CD14-positive monocyte (primary cell): ENCODE measurements at regions not wholly inside any gene's neighbourhood (a gene's known extent, or its start where the extent isn't known, plus 50 kb on each side); places are given as distances from the start of the nearest gene placed in this dataset.

Experiments used
- DNase-seq, 3 donors: peaks; one replicate each; pipeline ENCODE4 v3.0.0-alpha.2; 2011 to 2022
- H2AFZ ChIP-seq: 2 replicates; pipeline ENCODE4 v1.6.0; 2012; ENCODE audit warnings: mild to moderate bottlenecking, low read depth, low read length, inconsistent platforms; ENCODE audit not compliant: insufficient read depth, poor library complexity, severe bottlenecking
- H3K27ac ChIP-seq, 2 donors: 1 replicate in 1 of 2; 2 replicates in 1 of 2; pipeline ENCODE4 v1.5.1; 2012 to 2013; ENCODE audit warnings: low read length in 2 of 2, control low read depth in 1 of 2, inconsistent platforms in 1 of 2, low read depth in 1 of 2, mild to moderate bottlenecking in 1 of 2
- H3K27me3 ChIP-seq, 2 donors: one replicate each; pipeline versions ENCODE4 v1.6.0 to v1.6.1; 2011 to 2013; ENCODE audit warnings: low read length in 2 of 2; ENCODE audit not compliant: control insufficient read depth in 2 of 2, insufficient read depth in 2 of 2
- H3K36me3 ChIP-seq, 2 donors: replicated peaks in 1 of 2; 1 replicate in 1 of 2; 2 replicates in 1 of 2; pipeline versions ENCODE4 v1.5.1 to v1.6.1; 2012 to 2013; ENCODE audit warnings: low read length in 2 of 2, control low read depth in 1 of 2, inconsistent platforms in 1 of 2, mild to moderate bottlenecking in 1 of 2; ENCODE audit not compliant: insufficient read depth in 2 of 2, control insufficient read depth in 1 of 2
- H3K4me1 ChIP-seq, 2 donors: 1 replicate in 1 of 2; 2 replicates in 1 of 2; pipeline versions ENCODE4 v1.5.1 to v1.6.1; 2012 to 2013; ENCODE audit warnings: low read length in 2 of 2, control low read depth in 1 of 2, inconsistent platforms in 1 of 2, mild to moderate bottlenecking in 1 of 2, moderate library complexity in 1 of 2; ENCODE audit not compliant: insufficient read depth in 2 of 2, control insufficient read depth in 1 of 2
- H3K4me2 ChIP-seq: replicated peaks from 2 replicates; pipeline ENCODE3; 2012; ENCODE audit warnings: low read length, moderate library complexity, mild to moderate bottlenecking; ENCODE audit not compliant: poor library complexity, severe bottlenecking; ENCODE audit errors: extremely low read depth
- H3K4me3 ChIP-seq, 3 experiments: fragments of 200-600 bp in 1 of 3; sonication (generic) in 1 of 3; replicated peaks in 1 of 3; 1 replicate in 2 of 3; 2 replicates in 1 of 3; pipeline ENCODE4 v1.5.1; 2011 to 2013; ENCODE audit warnings: low read length in 3 of 3, mild to moderate bottlenecking in 3 of 3, control low read depth in 2 of 3, low read depth in 2 of 3, inconsistent platforms in 1 of 3, moderate library complexity in 1 of 3
- H3K79me2 ChIP-seq: 2 replicates; pipeline ENCODE4 v1.6.0; 2012; ENCODE audit warnings: mild to moderate bottlenecking, control low read depth, inconsistent platforms, low read length, moderate library complexity; ENCODE audit not compliant: insufficient read depth
- H3K9ac ChIP-seq: 2 replicates; pipeline ENCODE4 v1.6.0; 2017; ENCODE audit warnings: low read length, mild to moderate bottlenecking; ENCODE audit not compliant: insufficient read depth, poor library complexity, severe bottlenecking
- H3K9me3 ChIP-seq, 2 donors: replicated peaks in 1 of 2; 1 replicate in 1 of 2; 2 replicates in 1 of 2; pipeline versions ENCODE4 v1.5.1 to v1.6.1; 2012 to 2013; ENCODE audit warnings: low read length in 2 of 2, control low read depth in 1 of 2; ENCODE audit not compliant: control insufficient read depth in 1 of 2, insufficient read depth in 1 of 2
- H4K20me1 ChIP-seq: 2 replicates; pipeline ENCODE4 v1.6.0; 2012; ENCODE audit warnings: mild to moderate bottlenecking, low read length, control low read depth, moderate library complexity; ENCODE audit not compliant: insufficient read depth
- H3K27ac Mint-ChIP-seq, 7 donors: one replicate each; pipeline ENCODE4 v1.8.0; 2020; ENCODE audit warnings: mild to moderate bottlenecking in 7 of 7, mixed read lengths in 7 of 7, moderate library complexity in 6 of 7, inconsistent platforms in 2 of 7
- H3K27me3 Mint-ChIP-seq, 3 donors: one replicate each; pipeline ENCODE4 v1.8.0; 2021 to 2022; ENCODE audit warnings: low read depth in 3 of 3, mild to moderate bottlenecking in 3 of 3, mixed read lengths in 3 of 3, moderate library complexity in 3 of 3, inconsistent platforms in 1 of 3
- H3K36me3 Mint-ChIP-seq, 2 donors: one replicate each; pipeline ENCODE4 v1.8.0; 2020; ENCODE audit warnings: mixed read lengths in 2 of 2, inconsistent platforms in 1 of 2, mild to moderate bottlenecking in 1 of 2
- H3K4me1 Mint-ChIP-seq: one replicate; pipeline ENCODE4 v1.8.0; 2020; ENCODE audit warnings: mild to moderate bottlenecking, mixed read lengths
- H3K4me3 Mint-ChIP-seq, 2 donors: one replicate each; pipeline ENCODE4 v1.8.0; 2020; ENCODE audit warnings: mild to moderate bottlenecking in 2 of 2, mixed read lengths in 2 of 2, moderate library complexity in 1 of 2
- H3K9me3 Mint-ChIP-seq, 7 donors: one replicate each; pipeline ENCODE4 v1.8.0; 2020 to 2022; ENCODE audit warnings: mixed read lengths in 7 of 7, mild to moderate bottlenecking in 6 of 7, moderate library complexity in 6 of 7, inconsistent platforms in 2 of 7
- WGBS: methylation state at CpG from one replicate; pipeline ENCODE4 v1.1.5; 2013; ENCODE audit warnings: missing lambda C conversion rate; ENCODE audit not compliant: insufficient coverage; 5-methylcytosine and 5-hydroxymethylcytosine counted together
- intact Hi-C, 2 donors: fragments of 100-400 bp; cut with micrococcal nuclease; formaldehyde crosslinking; loops; one replicate each; pipeline versions ENCODE4 v1.15.0 to v1.15.1; 2023
- TF ChIP-seq, protein P1 (sequence below): fragments of 200-600 bp; IDR thresholded peaks from one replicate; pipeline ENCODE4 v1.8.0; 2022; ENCODE audit warnings: antibody characterized with exemption, mild to moderate bottlenecking

DNA sequence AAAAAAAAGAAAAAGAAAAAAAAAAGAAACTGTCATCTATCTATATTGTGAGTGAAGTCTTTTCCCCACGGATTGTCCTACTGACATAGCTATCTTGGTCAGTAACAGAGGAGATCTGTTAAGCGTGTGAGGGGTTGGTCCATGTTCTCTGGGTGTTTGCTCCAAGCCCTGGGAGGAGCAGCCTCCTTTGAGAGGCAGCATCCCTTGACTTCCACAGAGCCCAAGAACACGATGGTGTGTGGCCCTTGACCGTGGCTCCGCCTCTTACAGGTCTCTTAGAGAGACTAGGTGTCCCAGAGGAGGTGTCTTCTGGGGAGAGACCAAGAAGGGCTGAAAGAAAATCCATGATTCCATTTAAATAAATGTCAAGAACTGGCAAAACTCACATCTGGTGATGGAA lies 60.1 kb upstream of the GTSF1L start:
- Histone ChIP-seq H3K36me3 (no peaks in the 10 kb centered on the region), H2AFZ (no peak overlapping the region), H3K27me3 (no peaks in the 10 kb centered on the region), H3K4me3 (no peak overlapping the region), H3K9ac (no peak overlapping the region), H3K4me2 (no peak overlapping the region), H3K9me3 (peaks cover 0 to 3% of the 10 kb centered on the region in 2 donors), H3K79me2 (no peaks in the 10 kb centered on the region), H4K20me1 (no peaks in the 10 kb centered on the region), H3K27ac (no peak overlapping the region), H3K4me1 (peaks cover 0 to 3% of the 10 kb centered on the region in 2 donors)
- TF ChIP-seq, protein P1, sequence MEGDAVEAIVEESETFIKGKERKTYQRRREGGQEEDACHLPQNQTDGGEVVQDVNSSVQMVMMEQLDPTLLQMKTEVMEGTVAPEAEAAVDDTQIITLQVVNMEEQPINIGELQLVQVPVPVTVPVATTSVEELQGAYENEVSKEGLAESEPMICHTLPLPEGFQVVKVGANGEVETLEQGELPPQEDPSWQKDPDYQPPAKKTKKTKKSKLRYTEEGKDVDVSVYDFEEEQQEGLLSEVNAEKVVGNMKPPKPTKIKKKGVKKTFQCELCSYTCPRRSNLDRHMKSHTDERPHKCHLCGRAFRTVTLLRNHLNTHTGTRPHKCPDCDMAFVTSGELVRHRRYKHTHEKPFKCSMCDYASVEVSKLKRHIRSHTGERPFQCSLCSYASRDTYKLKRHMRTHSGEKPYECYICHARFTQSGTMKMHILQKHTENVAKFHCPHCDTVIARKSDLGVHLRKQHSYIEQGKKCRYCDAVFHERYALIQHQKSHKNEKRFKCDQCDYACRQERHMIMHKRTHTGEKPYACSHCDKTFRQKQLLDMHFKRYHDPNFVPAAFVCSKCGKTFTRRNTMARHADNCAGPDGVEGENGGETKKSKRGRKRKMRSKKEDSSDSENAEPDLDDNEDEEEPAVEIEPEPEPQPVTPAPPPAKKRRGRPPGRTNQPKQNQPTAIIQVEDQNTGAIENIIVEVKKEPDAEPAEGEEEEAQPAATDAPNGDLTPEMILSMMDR, result no peak
- H3K9me3 Mint-ChIP-seq, result peaks cover 0 to 5% (median 2%) of the 10 kb centered on the region in 7 donors
- 96% methylated on average over 3 of the region's 5 CpGs for whole genome bisulfite sequencing
- H3K27me3 Mint-ChIP-seq, result peaks cover 2 to 14% (median 9%) of the 10 kb centered on the region in 3 donors
- no peaks in the 10 kb centered on the region for H3K36me3 Mint-ChIP-seq
- no peak for DNase-seq
- peak overlapping the region in 1 of 2 donors; percentile 6 for H3K4me3 Mint-ChIP-seq
- peaks cover 11% of the 10 kb centered on the region for H3K4me1 Mint-ChIP-seq
- intact Hi-C loops, result no loop called here
- H3K27ac Mint-ChIP-seq, result no peak overlapping the region

DNA sequence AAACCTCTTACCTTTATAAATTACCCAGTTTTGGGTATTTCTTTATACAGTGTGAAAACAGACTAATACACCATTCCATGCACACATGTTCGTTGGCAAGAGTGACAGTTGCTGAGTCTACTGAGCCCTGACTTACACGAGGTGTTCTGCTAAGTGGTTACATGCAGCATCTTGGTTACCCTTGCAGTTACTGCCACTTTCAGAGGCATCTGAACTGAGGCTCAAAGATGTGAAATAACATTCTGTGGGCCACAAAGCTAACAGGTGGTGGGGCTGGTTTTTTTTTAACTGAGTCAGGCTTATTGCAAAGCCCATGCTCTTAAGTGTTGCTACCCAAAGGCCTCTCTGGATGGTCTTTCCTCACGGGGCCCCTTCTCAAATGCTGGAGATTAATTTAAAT lies 54.4 kb upstream of the GTSF1L start:
- no peak for DNase-seq
- Mint-ChIP-seq H3K4me3 (no peak overlapping the region), H3K9me3 (peaks cover 4 to 36% (median 22%) of the 10 kb centered on the region in 7 donors), H3K27ac (no peak overlapping the region), H3K4me1 (peaks cover 2% of the 10 kb centered on the region), H3K27me3 (peaks cover 8 to 10% (median 9%) of the 10 kb centered on the region in 3 donors), H3K36me3 (no peaks in the 10 kb centered on the region)
- Histone ChIP-seq H2AFZ (no peak overlapping the region), H3K9me3 (peaks cover 14 to 19% of the 10 kb centered on the region in 2 donors), H3K79me2 (no peaks in the 10 kb centered on the region), H3K36me3 (no peaks in the 10 kb centered on the region), H3K27ac (no peak overlapping the region), H3K4me3 (no peak overlapping the region), H3K4me2 (no peak overlapping the region), H3K27me3 (peaks cover 0 to 2% of the 10 kb centered on the region in 2 donors), H3K4me1 (no peaks in the 10 kb centered on the region), H4K20me1 (no peaks in the 10 kb centered on the region), H3K9ac (no peak overlapping the region)
- 88% methylated on average over 3 of the region's 3 CpGs for WGBS
- TF ChIP-seq, protein P1, result no peak
- intact Hi-C loops, result no loop called here
